MM.1S (cell line): ENCODE measurements at regions not wholly inside any gene's neighbourhood (a gene's known extent, or its start where the extent isn't known, plus 50 kb on each side); places are given as distances from the start of the nearest gene placed in this dataset.

Experiments used
- CTCF ChIP-seq: fragments of 300-600 bp; sonication (generic); IDR thresholded peaks from 2 replicates; pipeline ENCODE4 v1.5.1; 2016; ENCODE audit warnings: antibody characterized with exemption, low read length, mixed read lengths
- EZH2 ChIP-seq: fragments of 300-600 bp; sonication (generic); optimal IDR thresholded peaks from 2 replicates; pipeline ENCODE3; 2017; ENCODE audit warnings: low read depth, mild to moderate bottlenecking, antibody characterized with exemption, low read length, mixed read lengths
- EZH2phosphoT487 ChIP-seq: fragments of 300-600 bp; sonication (generic); IDR thresholded peaks from 2 replicates; pipeline ENCODE4 v1.6.1; 2018; ENCODE audit warnings: antibody characterized with exemption, low read length

GRCh38 chrX:56343219-56343618 is 111.1 kb downstream of the KLF8 start:
- no peak for TF ChIP-seq CTCF
- no peak for TF ChIP-seq EZH2
- no peak for TF ChIP-seq EZH2phosphoT487
